ENCODE measurements at regions not wholly inside any gene's neighbourhood (a gene's known extent, or its start where the extent isn't known, plus 50 kb on each side); places are given as distances from the start of the nearest gene placed in this dataset.
A peak's percentile ranks its signal among the peaks of the same experiment; 100 is the strongest.

DNA sequence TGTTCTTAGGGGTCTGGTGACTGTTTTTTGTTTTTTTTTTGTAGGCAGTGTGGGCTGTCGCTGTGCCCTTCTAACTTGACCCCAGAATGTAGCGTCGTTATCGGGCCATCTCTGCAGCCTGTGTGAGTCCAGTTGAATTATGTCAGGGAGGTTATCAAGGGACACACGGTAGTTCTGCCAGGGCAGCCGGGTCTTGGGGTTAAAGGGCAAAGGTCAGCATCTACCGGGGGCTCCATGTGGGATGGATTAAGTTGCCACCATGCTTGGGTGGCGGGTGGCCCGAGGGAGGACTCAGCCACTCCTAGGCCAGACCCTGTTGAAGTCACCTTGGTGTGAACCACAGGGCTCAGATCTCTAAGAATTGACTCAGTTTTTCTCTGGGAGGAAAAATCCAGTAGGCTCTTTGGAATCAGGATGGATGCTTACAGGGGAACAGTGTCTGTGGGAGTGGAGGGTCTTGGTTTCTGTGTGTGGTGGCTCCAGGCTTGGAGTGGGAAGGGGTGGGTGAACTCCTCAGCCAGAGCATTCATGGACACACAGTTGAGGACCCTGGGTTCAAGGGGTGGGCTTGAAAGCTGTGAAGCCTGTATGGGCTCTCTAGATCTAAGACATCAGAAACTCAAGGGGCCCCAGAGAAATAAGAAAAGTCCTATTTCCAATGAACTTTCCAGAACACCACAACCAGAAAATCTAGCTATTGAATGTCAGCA is 191.7 kb downstream of the IRF8 start:
- Histone ChIP-seq H3K4me2 (ENCODE audit: control insufficient read depth, insufficient read depth) (no peak overlapping the region), H3K9ac (ENCODE audit: control insufficient read depth, insufficient read depth, low read length) (no peak overlapping the region), H3K9me3 (replicated peaks; ENCODE audit: control insufficient read depth, insufficient read depth, low read length) (no peaks in the 10 kb centered on the region; the same call in 2 of the 3 replicates), H3K27ac (ENCODE audit: control insufficient read depth, insufficient read depth) (no peak overlapping the region), H3K4me1 (ENCODE audit: control insufficient read depth, insufficient read depth, low read length) (peaks cover 9% of the 10 kb centered on the region), H4K20me1 (ENCODE audit: control insufficient read depth, insufficient read depth) (no peaks in the 10 kb centered on the region), H2AFZ (ENCODE audit: control insufficient read depth, low read depth, low read length) (no peak overlapping the region), H3K4me3 (no peak overlapping the region), H3K36me3 (ENCODE audit: control insufficient read depth in 2 of 2, insufficient read depth in 2 of 2, low read length in 1 of 2) (no peaks in the 10 kb centered on the region), H3K79me2 (ENCODE audit: control insufficient read depth, insufficient read depth, low read length) (no peaks in the 10 kb centered on the region), H3K27me3 (replicated peaks in 1 of 2; ENCODE audit: control insufficient read depth in 2 of 2, insufficient read depth in 2 of 2, low read length in 1 of 2) (no peaks in the 10 kb centered on the region)
- ChIA-PET CTCF (interaction anchor here (0.6 to 2.3 kb wide), 3 partner anchors 17 to 271 kb away, joined by 3 to 8 read pairs (median 4); no protein-coding TSS in a partner anchor), POLR2A (interaction anchor here (0.5 kb wide), 1 partner anchor 189 kb away, joined by 5 read pairs; no protein-coding TSS in a partner anchor), SMC1A (ENCODE audit: uncharacterized antibody, unreplicated experiment) (interaction anchor here (0.8 to 1.5 kb wide), 3 partner anchors 28 to 163 kb away, joined by 3 to 5 read pairs (median 4); no protein-coding TSS in a partner anchor), RAD21 (ENCODE audit: unreplicated experiment) (no interaction called here)
- in situ Hi-C loops (cut with MboI) (no loop called here), intact Hi-C loops (cut with micrococcal nuclease; ENCODE audit: unreplicated experiment) (no loop called here)
- DNase-seq (ENCODE audit: low read depth, low spot score) = no peak
- 89% methylated on average over 9 of the region's 9 CpGs for WGBS (ENCODE audit: insufficient coverage, insufficient replicate concordance, low lambda C conversion rate, missing lambda C conversion rate)
- no TSS peak for BruUV-seq (replicated peaks)
- ATAC-seq = no peak
- TF ChIP-seq NR2F1 (conservative IDR thresholded peaks at IDR 0.05) (0 out of 2 replicates have a peak, but pooled peaks have one; percentile 28), NR2C1 (IDR thresholded peaks at IDR 0.05) (peak; percentile 67), MXI1 (IDR thresholded peaks at IDR 0.05; ENCODE audit: low read depth, low read length) (no peak)
- no peak for FAIRE-seq

DNA sequence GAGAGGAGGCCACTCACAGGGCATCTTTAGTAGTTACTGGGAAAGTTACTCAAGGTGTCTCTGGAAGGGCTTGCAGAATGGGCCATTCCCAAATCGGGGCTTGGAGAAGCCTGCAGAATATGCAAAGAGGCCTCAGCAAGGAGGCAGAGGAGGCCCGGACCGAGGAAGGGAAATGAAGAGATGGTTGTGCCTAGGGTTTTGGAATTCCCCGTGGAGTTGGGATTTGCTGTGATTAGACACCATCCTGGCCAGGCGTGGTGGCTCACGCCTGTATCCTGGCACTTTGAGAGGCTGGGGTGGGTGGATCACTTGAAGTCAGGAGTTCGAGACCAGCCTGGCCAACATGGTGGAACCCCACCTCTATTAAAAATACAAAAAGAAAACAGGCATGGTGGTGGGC is 193.0 kb downstream of the IRF8 start:
- no TSS peak for BruUV-seq (replicated peaks)
- WGBS (ENCODE audit: insufficient coverage, insufficient replicate concordance, low lambda C conversion rate, missing lambda C conversion rate) = 61% methylated on average over 7 of the region's 7 CpGs
- Histone ChIP-seq H3K9me3 (replicated peaks; ENCODE audit: control insufficient read depth, insufficient read depth, low read length) (no peaks in the 10 kb centered on the region; the same call in 2 of the 3 replicates), H3K79me2 (ENCODE audit: control insufficient read depth, insufficient read depth, low read length) (no peaks in the 10 kb centered on the region), H3K4me2 (ENCODE audit: control insufficient read depth, insufficient read depth) (no peak overlapping the region), H3K9ac (ENCODE audit: control insufficient read depth, insufficient read depth, low read length) (no peak overlapping the region), H3K27ac (ENCODE audit: control insufficient read depth, insufficient read depth) (no peak overlapping the region), H2AFZ (ENCODE audit: control insufficient read depth, low read depth, low read length) (no peak overlapping the region), H3K4me1 (ENCODE audit: control insufficient read depth, insufficient read depth, low read length) (peaks cover 9% of the 10 kb centered on the region; the same call in 1 of the 2 replicates), H4K20me1 (ENCODE audit: control insufficient read depth, insufficient read depth) (no peaks in the 10 kb centered on the region), H3K4me3 (no peak overlapping the region), H3K36me3 (ENCODE audit: control insufficient read depth in 2 of 2, insufficient read depth in 2 of 2, low read length in 1 of 2) (no peaks in the 10 kb centered on the region), H3K27me3 (replicated peaks in 1 of 2; ENCODE audit: control insufficient read depth in 2 of 2, insufficient read depth in 2 of 2, low read length in 1 of 2) (no peaks in the 10 kb centered on the region; a peak in 1 of 4 replicates)
- ChIA-PET POLR2A (no interaction called here), RAD21 (ENCODE audit: unreplicated experiment) (interaction anchor here (1.0 kb wide), 1 partner anchor 11 kb away, joined by 3 read pairs; no protein-coding TSS in a partner anchor), SMC1A (ENCODE audit: uncharacterized antibody, unreplicated experiment) (interaction anchor here (0.6 kb wide), 1 partner anchor 248 kb away, joined by 3 read pairs; no protein-coding TSS in a partner anchor), CTCF (no interaction called here)
- FAIRE-seq (no peak), DNase-seq (ENCODE audit: low read depth, low spot score) (no peak), ATAC-seq (no peak)
- in situ Hi-C loops (cut with MboI) (no loop called here), intact Hi-C loops (cut with micrococcal nuclease; ENCODE audit: unreplicated experiment) (no loop called here)
- TF ChIP-seq ZNF217 (IDR thresholded peaks at IDR 0.05) = no peak
- TF ChIP-seq HDAC6 (IDR thresholded peaks at IDR 0.05; ENCODE audit: unreplicated experiment) = no peak
- TF ChIP-seq, protein P1, sequence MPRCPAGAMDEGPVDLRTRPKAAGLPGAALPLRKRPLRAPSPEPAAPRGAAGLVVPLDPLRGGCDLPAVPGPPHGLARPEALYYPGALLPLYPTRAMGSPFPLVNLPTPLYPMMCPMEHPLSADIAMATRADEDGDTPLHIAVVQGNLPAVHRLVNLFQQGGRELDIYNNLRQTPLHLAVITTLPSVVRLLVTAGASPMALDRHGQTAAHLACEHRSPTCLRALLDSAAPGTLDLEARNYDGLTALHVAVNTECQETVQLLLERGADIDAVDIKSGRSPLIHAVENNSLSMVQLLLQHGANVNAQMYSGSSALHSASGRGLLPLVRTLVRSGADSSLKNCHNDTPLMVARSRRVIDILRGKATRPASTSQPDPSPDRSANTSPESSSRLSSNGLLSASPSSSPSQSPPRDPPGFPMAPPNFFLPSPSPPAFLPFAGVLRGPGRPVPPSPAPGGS (IDR thresholded peaks at IDR 0.05; ENCODE audit: borderline replicate concordance, insufficient read depth, low read depth, low read length, poor library complexity, severe bottlenecking) = no peak
- no peak for TF ChIP-seq YY1 (IDR thresholded peaks at IDR 0.05; ENCODE audit: low read depth, low read length)
- no peak for TF ChIP-seq PAX8 (IDR thresholded peaks at IDR 0.05)

Measured in GM12878 (cell line).